ENCODE measurements at regions not wholly inside any gene's neighbourhood (a gene's known extent, or its start where the extent isn't known, plus 50 kb on each side); places are given as distances from the start of the nearest gene placed in this dataset.
"Not testable (repeated sequence)": the region's sequence is repeated elsewhere in the genome, so short reads cannot be mapped to it uniquely, and the experiment has no call there.

- no peak for DNase-seq (ENCODE audit: extremely low read depth, low read depth)
Observed at GRCh38 chr3:24545887-24546286, 51.2 kb upstream of the THRB start.

- no peak for DNase-seq (ENCODE audit: extremely low read depth, low read depth)
Observed at GRCh38 chr3:24548278-24548677, 53.6 kb upstream of the THRB start.

GRCh38 chr3:24550588-24550987, 55.9 kb upstream of the THRB start:
- no peak for DNase-seq (ENCODE audit: extremely low read depth, low read depth)

- DNase-seq (ENCODE audit: extremely low read depth, low read depth): no peak
Observed at GRCh38 chr3:24551626-24552025, 57.0 kb upstream of the THRB start.

- no peak for DNase-seq (ENCODE audit: extremely low read depth, low read depth)
Observed at GRCh38 chr3:24562895-24563294, 68.2 kb upstream of the THRB start.

- no peak for DNase-seq (ENCODE audit: extremely low read depth, low read depth)
Observed at GRCh38 chr3:24565053-24565452, 70.4 kb upstream of the THRB start.

GRCh38 chr3:24565656-24566055, 71.0 kb upstream of the THRB start:
- DNase-seq (ENCODE audit: extremely low read depth, low read depth): no peak

- no peak for DNase-seq (ENCODE audit: extremely low read depth, low read depth)
Observed at GRCh38 chr3:24566927-24567326, 72.3 kb upstream of the THRB start.

- DNase-seq (ENCODE audit: extremely low read depth, low read depth): not testable (repeated sequence)
Observed at GRCh38 chr3:24572409-24572808, 77.8 kb upstream of the THRB start.

GRCh38 chr3:24573576-24573975, 78.9 kb upstream of the THRB start:
- DNase-seq (ENCODE audit: extremely low read depth, low read depth): no peak

GRCh38 chr3:24578324-24578723, 83.7 kb upstream of the THRB start:
- no peak for DNase-seq (ENCODE audit: extremely low read depth, low read depth)

- no peak for DNase-seq (ENCODE audit: extremely low read depth, low read depth)
Observed at GRCh38 chr3:24578951-24579421, 84.3 kb upstream of the THRB start.

- DNase-seq (ENCODE audit: extremely low read depth, low read depth): peak; percentile 3
Observed at GRCh38 chr3:24582431-24583403, 88.1 kb upstream of the THRB start.

- DNase-seq (ENCODE audit: extremely low read depth, low read depth): no peak
Observed at GRCh38 chr3:24586920-24587319, 92.3 kb upstream of the THRB start.

- DNase-seq (ENCODE audit: extremely low read depth, low read depth): no peak
Observed at GRCh38 chr3:24588629-24589512, 94.2 kb upstream of the THRB start.

- no peak for DNase-seq (ENCODE audit: extremely low read depth, low read depth)
Observed at GRCh38 chr3:24589513-24589851, 94.8 kb upstream of the THRB start.

GRCh38 chr3:24589931-24590880, 95.6 kb upstream of the THRB start:
- DNase-seq (ENCODE audit: extremely low read depth, low read depth): no peak

GRCh38 chr3:24591191-24591590, 96.5 kb upstream of the THRB start:
- DNase-seq (ENCODE audit: extremely low read depth, low read depth): no peak

- no peak for DNase-seq (ENCODE audit: extremely low read depth, low read depth)
Observed at GRCh38 chr3:24591661-24592555, 97.3 kb upstream of the THRB start.

Data from NCI-H460 (cell line).